ENCODE measurements at regions not wholly inside any gene's neighbourhood (a gene's known extent, or its start where the extent isn't known, plus 50 kb on each side); places are given as distances from the start of the nearest gene placed in this dataset.

GRCh38 chr18:33901894-33902512 is 322.7 kb downstream of the NOL4 start:
- no peak overlapping the region for H2AFZ ChIP-seq
- Mint-ChIP-seq H3K27me3 (ENCODE audit: insufficient read depth, low read depth, poor library complexity) (no peaks in the 10 kb centered on the region), H3K4me3 (no peak overlapping the region), H3K4me1 (no peaks in the 10 kb centered on the region), H3K27ac (no peak overlapping the region), H3K36me3 (ENCODE audit: low read depth) (peaks cover 35% of the 10 kb centered on the region), H3K9me3 (peaks cover 71% of the 10 kb centered on the region)
- H3K79me2 ChIP-seq (replicated peaks; ENCODE audit: insufficient read depth), result no peaks in the 10 kb centered on the region
- no peak for TF ChIP-seq NANOG (IDR thresholded peaks at IDR 0.05; ENCODE audit: borderline replicate concordance)
- TF ChIP-seq ZNF331 (CRISPR knock-in tag; IDR thresholded peaks at IDR 0.05; ENCODE audit: low read depth), result no peak
- no peaks in the 10 kb centered on the region for H3F3A ChIP-seq (replicated peaks; ENCODE audit: low read depth)
- DNase-seq (ENCODE audit: low spot score), result peak; percentile 34
- no peaks in the 10 kb centered on the region for H3K9me2 ChIP-seq (ENCODE audit: insufficient read depth)
- no peak overlapping the region for H3K4me3 ChIP-seq
- H3K27ac ChIP-seq (ENCODE audit: low read depth), result no peak overlapping the region
- no peaks in the 10 kb centered on the region for H3K4me1 ChIP-seq (ENCODE audit: insufficient read depth)
- ATAC-seq, result no peak
- H3K4me2 ChIP-seq, result no peak overlapping the region
- H3K36me3 ChIP-seq (ENCODE audit: insufficient read depth), result peaks cover 25% of the 10 kb centered on the region
- no peaks in the 10 kb centered on the region for H4K20me1 ChIP-seq (replicated peaks; ENCODE audit: insufficient read depth)
- H3K27me3 ChIP-seq (ENCODE audit: insufficient read depth), result no peaks in the 10 kb centered on the region

- H4K20me1 ChIP-seq (replicated peaks; ENCODE audit: insufficient read depth), result no peaks in the 10 kb centered on the region
- H3K27me3 Mint-ChIP-seq (ENCODE audit: insufficient read depth, low read depth, poor library complexity), result no peaks in the 10 kb centered on the region
- no peak overlapping the region for H3K4me3 Mint-ChIP-seq
- TF ChIP-seq REST (IDR thresholded peaks at IDR 0.05; ENCODE audit: unreplicated experiment) (no peak), JUNB (IDR thresholded peaks at IDR 0.05; ENCODE audit: unreplicated experiment) (no peak), EZH2phosphoT487 (IDR thresholded peaks at IDR 0.05; ENCODE audit: unreplicated experiment) (no peak), ZNF114 (CRISPR knock-in tag; IDR thresholded peaks at IDR 0.05) (no peak), ZNF462 (CRISPR knock-in tag; IDR thresholded peaks at IDR 0.05) (no peak), EZH2 (IDR thresholded peaks at IDR 0.05; ENCODE audit: low read depth, unreplicated experiment) (no peak), ETS1 (IDR thresholded peaks at IDR 0.05) (no peak), NANOG (IDR thresholded peaks at IDR 0.05; ENCODE audit: borderline replicate concordance) (no peak), ZNF331 (CRISPR knock-in tag; IDR thresholded peaks at IDR 0.05; ENCODE audit: low read depth) (no peak), STAT1 (IDR thresholded peaks at IDR 0.05; ENCODE audit: unreplicated experiment) (no peak), CREB1 (CRISPR knock-in tag; IDR thresholded peaks at IDR 0.05; ENCODE audit: low read depth) (no peak)
Observed at GRCh38 chr18:33900638-33901037, 322.6 kb downstream of the ASXL3 start.

More at GRCh38 chr18:33900638-33901037, 322.6 kb downstream of the ASXL3 start:
- no peak for ATAC-seq
- no peak for DNase-seq (ENCODE audit: low spot score)
- no peaks in the 10 kb centered on the region for H3K79me2 ChIP-seq (replicated peaks; ENCODE audit: insufficient read depth)
- no peak overlapping the region for H3K4me3 ChIP-seq
- H3K9me2 ChIP-seq (ENCODE audit: insufficient read depth), result no peaks in the 10 kb centered on the region
- H2AFZ ChIP-seq, result no peak overlapping the region
- no peaks in the 10 kb centered on the region for H3F3A ChIP-seq (replicated peaks; ENCODE audit: low read depth)
- H3K4me1 Mint-ChIP-seq, result no peaks in the 10 kb centered on the region
- no peak overlapping the region for H3K27ac ChIP-seq (ENCODE audit: low read depth)
- peaks cover 64% of the 10 kb centered on the region for H3K9me3 Mint-ChIP-seq
- H3K36me3 Mint-ChIP-seq (ENCODE audit: low read depth), result peaks cover 34% of the 10 kb centered on the region
- H3K36me3 ChIP-seq (ENCODE audit: insufficient read depth), result peaks cover 25% of the 10 kb centered on the region
- no peaks in the 10 kb centered on the region for H3K27me3 ChIP-seq (ENCODE audit: insufficient read depth)
- no peaks in the 10 kb centered on the region for H3K4me1 ChIP-seq (ENCODE audit: insufficient read depth)
- no peak overlapping the region for H3K4me2 ChIP-seq
- no peak overlapping the region for H3K27ac Mint-ChIP-seq

All from GM23338 (cell line).